ENCODE measurements at regions not wholly inside any gene's neighbourhood (a gene's known extent, or its start where the extent isn't known, plus 50 kb on each side); places are given as distances from the start of the nearest gene placed in this dataset.

GRCh38 chr10:106341356-106341755 lies 823.1 kb downstream of the SORCS1 start:
- Histone ChIP-seq H3K9ac (ENCODE audit: low read length) (no peak overlapping the region), H3K27ac (ENCODE audit: low read length) (no peak overlapping the region), H3K4me2 (ENCODE audit: low read length) (no peak overlapping the region), H3K79me2 (ENCODE audit: low read length) (no peaks in the 10 kb centered on the region), H3K4me1 (ENCODE audit: low read length) (no peaks in the 10 kb centered on the region), H4K20me1 (ENCODE audit: insufficient read depth, low read length) (no peaks in the 10 kb centered on the region), H3K36me3 (replicated peaks; ENCODE audit: low read depth, low read length) (no peaks in the 10 kb centered on the region), H3K4me3 (ENCODE audit: low read length) (no peak overlapping the region), H2AFZ (ENCODE audit: low read depth, low read length) (no peak overlapping the region), H3K27me3 (ENCODE audit: low read depth, low read length) (no peaks in the 10 kb centered on the region), H3K9me3 (ENCODE audit: insufficient read depth, low read length) (no peaks in the 10 kb centered on the region)
- TF ChIP-seq EZH2phosphoT487 (IDR thresholded peaks at IDR 0.05; ENCODE audit: low read depth) (no peak), CTCF (IDR thresholded peaks at IDR 0.05; ENCODE audit: low read depth, low read length) (no peak)

- H3K4me1 ChIP-seq (ENCODE audit: low read length) = no peaks in the 10 kb centered on the region
- no peaks in the 10 kb centered on the region for H4K20me1 ChIP-seq (ENCODE audit: insufficient read depth, low read length)
- H3K9me3 ChIP-seq (ENCODE audit: insufficient read depth, low read length) = no peaks in the 10 kb centered on the region
- no peaks in the 10 kb centered on the region for H3K79me2 ChIP-seq (ENCODE audit: low read length)
- no peak overlapping the region for H3K9ac ChIP-seq (ENCODE audit: low read length)
- no peak overlapping the region for H2AFZ ChIP-seq (ENCODE audit: low read depth, low read length)
- no peak overlapping the region for H3K27ac ChIP-seq (ENCODE audit: low read length)
- H3K4me3 ChIP-seq (ENCODE audit: low read length) = no peak overlapping the region
- H3K36me3 ChIP-seq (replicated peaks; ENCODE audit: low read depth, low read length) = no peaks in the 10 kb centered on the region
- H3K27me3 ChIP-seq (ENCODE audit: low read depth, low read length) = no peaks in the 10 kb centered on the region
- TF ChIP-seq CTCF (IDR thresholded peaks at IDR 0.05; ENCODE audit: low read depth, low read length) (no peak), EZH2phosphoT487 (IDR thresholded peaks at IDR 0.05; ENCODE audit: low read depth) (no peak)
- H3K4me2 ChIP-seq (ENCODE audit: low read length) = no peak overlapping the region
Measured at GRCh38 chr10:106338486-106338885, 826.0 kb downstream of the SORCS1 start.

DNA sequence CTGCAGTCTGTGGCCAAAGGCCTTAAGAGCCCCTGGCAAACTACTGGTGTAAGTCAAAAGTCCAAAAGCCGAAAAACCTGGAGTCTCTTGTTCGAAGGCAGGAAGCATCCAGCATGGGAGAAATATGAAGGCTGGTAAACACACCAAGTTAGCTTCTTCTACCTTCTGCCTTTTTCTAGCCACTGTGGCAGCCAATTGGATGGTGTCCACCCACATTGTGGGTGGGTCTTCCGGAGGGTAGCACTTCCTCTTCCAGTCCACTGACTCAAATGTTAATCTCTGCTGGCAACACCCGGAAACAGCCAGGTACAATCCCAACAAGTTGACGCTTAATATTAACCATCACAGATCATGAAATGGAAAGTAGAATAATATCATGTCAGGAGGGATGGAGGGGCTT lies 827.6 kb downstream of the SORCS1 start:
- Histone ChIP-seq H3K4me2 (ENCODE audit: low read length) (no peak overlapping the region), H4K20me1 (ENCODE audit: insufficient read depth, low read length) (no peaks in the 10 kb centered on the region), H3K4me1 (ENCODE audit: low read length) (no peaks in the 10 kb centered on the region), H3K27me3 (ENCODE audit: low read depth, low read length) (no peaks in the 10 kb centered on the region), H3K9ac (ENCODE audit: low read length) (no peak overlapping the region), H3K4me3 (ENCODE audit: low read length) (no peak overlapping the region), H3K79me2 (ENCODE audit: low read length) (no peaks in the 10 kb centered on the region), H3K9me3 (ENCODE audit: insufficient read depth, low read length) (no peaks in the 10 kb centered on the region), H3K27ac (ENCODE audit: low read length) (no peak overlapping the region), H2AFZ (ENCODE audit: low read depth, low read length) (no peak overlapping the region), H3K36me3 (replicated peaks; ENCODE audit: low read depth, low read length) (no peaks in the 10 kb centered on the region)
- TF ChIP-seq CTCF (IDR thresholded peaks at IDR 0.05; ENCODE audit: low read depth, low read length) (no peak), EZH2phosphoT487 (IDR thresholded peaks at IDR 0.05; ENCODE audit: low read depth) (no peak)

DNA sequence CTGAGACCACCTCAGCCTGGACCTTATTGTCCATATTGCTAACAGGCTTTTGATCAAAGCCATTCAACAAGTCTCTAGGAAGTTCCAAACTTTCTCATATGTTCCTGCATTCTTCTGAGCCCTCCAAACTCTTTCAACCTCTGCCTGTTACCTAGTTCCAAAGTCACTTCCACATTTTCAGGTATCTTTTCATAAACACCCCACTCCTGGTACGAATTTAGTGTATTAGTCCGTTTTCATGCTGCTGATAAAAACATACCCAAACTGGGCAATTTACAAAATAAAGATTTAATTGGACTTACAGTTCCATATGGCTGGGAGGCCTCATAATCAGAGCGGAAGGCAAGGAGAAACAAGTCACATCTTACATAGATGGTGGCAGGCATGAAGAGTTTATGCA lies 836.8 kb downstream of the SORCS1 start:
- Histone ChIP-seq H3K4me1 (ENCODE audit: low read length) (no peaks in the 10 kb centered on the region), H3K9me3 (ENCODE audit: insufficient read depth, low read length) (no peaks in the 10 kb centered on the region), H3K4me2 (ENCODE audit: low read length) (no peak overlapping the region), H3K9ac (ENCODE audit: low read length) (no peak overlapping the region), H3K4me3 (ENCODE audit: low read length) (no peak overlapping the region), H2AFZ (ENCODE audit: low read depth, low read length) (no peak overlapping the region), H3K79me2 (ENCODE audit: low read length) (no peaks in the 10 kb centered on the region), H3K27ac (ENCODE audit: low read length) (no peak overlapping the region), H3K36me3 (replicated peaks; ENCODE audit: low read depth, low read length) (no peaks in the 10 kb centered on the region), H3K27me3 (ENCODE audit: low read depth, low read length) (no peaks in the 10 kb centered on the region), H4K20me1 (ENCODE audit: insufficient read depth, low read length) (no peaks in the 10 kb centered on the region)
- TF ChIP-seq EZH2phosphoT487 (IDR thresholded peaks at IDR 0.05; ENCODE audit: low read depth) = no peak
- no peak for TF ChIP-seq CTCF (IDR thresholded peaks at IDR 0.05; ENCODE audit: low read depth, low read length)

Data from OCI-LY3 (cell line).